Endodermal cell (in vitro differentiated cells): ENCODE measurements at regions not wholly inside any gene's neighbourhood (a gene's known extent, or its start where the extent isn't known, plus 50 kb on each side); places are given as distances from the start of the nearest gene placed in this dataset.

Experiments
- DNase-seq: peaks from one replicate; pipeline ENCODE4 v3.0.0-alpha.2; 2017
- H3K27ac ChIP-seq: 2 replicates; pipeline ENCODE4 v1.5.1; 2013; ENCODE audit warnings: mild to moderate bottlenecking, low read depth, low read length, moderate library complexity
- H3K27me3 ChIP-seq: 2 replicates; pipeline ENCODE4 v1.6.1; 2013; ENCODE audit warnings: mild to moderate bottlenecking, low read length, moderate library complexity; ENCODE audit not compliant: insufficient read depth, control insufficient read depth, poor library complexity, severe bottlenecking
- H3K36me3 ChIP-seq: 2 replicates; pipeline ENCODE4 v1.7.0; 2013; ENCODE audit warnings: mild to moderate bottlenecking, low read length, moderate library complexity; ENCODE audit not compliant: control insufficient read depth, insufficient read depth
- H3K4me1 ChIP-seq: one replicate; pipeline ENCODE4 v1.7.0; 2013; ENCODE audit warnings: low read length; ENCODE audit not compliant: control insufficient read depth, insufficient read depth
- H3K4me3 ChIP-seq: 2 replicates; pipeline ENCODE4 v1.5.1; 2013; ENCODE audit warnings: mild to moderate bottlenecking, low read length, moderate library complexity
- H3K9ac ChIP-seq: 2 replicates; pipeline ENCODE4 v1.6.1; 2013; ENCODE audit warnings: mild to moderate bottlenecking, low read length, moderate library complexity; ENCODE audit not compliant: poor library complexity, severe bottlenecking; ENCODE audit errors: extremely low read depth
- H3K9me3 ChIP-seq: 2 replicates; pipeline ENCODE4 v1.6.1; 2013; ENCODE audit warnings: mild to moderate bottlenecking, low read length, moderate library complexity; ENCODE audit not compliant: control insufficient read depth
- H3K27ac Mint-ChIP-seq: 2 replicates; pipeline ENCODE4 v1.8.0; 2020; ENCODE audit warnings: mixed read lengths
- H3K27me3 Mint-ChIP-seq: 2 replicates; pipeline ENCODE4 v1.8.0; 2021; ENCODE audit warnings: mild to moderate bottlenecking, mixed read lengths; ENCODE audit not compliant: insufficient read depth
- H3K36me3 Mint-ChIP-seq: 2 replicates; pipeline ENCODE4 v1.8.0; 2020; ENCODE audit warnings: low read depth, mixed read lengths
- H3K4me1 Mint-ChIP-seq: 2 replicates; pipeline ENCODE4 v1.8.0; 2020; ENCODE audit warnings: mixed read lengths
- H3K4me3 Mint-ChIP-seq: 2 replicates; pipeline ENCODE4 v1.8.0; 2020; ENCODE audit warnings: mild to moderate bottlenecking, moderate library complexity, mixed read lengths
- H3K9me3 Mint-ChIP-seq: 2 replicates; pipeline ENCODE4 v1.8.0; 2020; ENCODE audit warnings: mild to moderate bottlenecking, mixed read lengths
- WGBS, 2 experiments: methylation state at CpG; one replicate each; pipeline versions ENCODE4 v1.1.5 to v1.1.7; 2013; ENCODE audit warnings: missing lambda C conversion rate in 2 of 2, mixed read lengths in 1 of 2; ENCODE audit not compliant: insufficient coverage in 1 of 2, insufficient read length in 1 of 2; 5-methylcytosine and 5-hydroxymethylcytosine counted together
- TF ChIP-seq, protein P1 (sequence below): fragments of 200-600 bp; sonication (generic); conservative IDR thresholded peaks from 2 replicates; pipeline ENCODE4 v1.5.0; 2021; ENCODE audit warnings: antibody characterized with exemption, mild to moderate bottlenecking

DNA sequence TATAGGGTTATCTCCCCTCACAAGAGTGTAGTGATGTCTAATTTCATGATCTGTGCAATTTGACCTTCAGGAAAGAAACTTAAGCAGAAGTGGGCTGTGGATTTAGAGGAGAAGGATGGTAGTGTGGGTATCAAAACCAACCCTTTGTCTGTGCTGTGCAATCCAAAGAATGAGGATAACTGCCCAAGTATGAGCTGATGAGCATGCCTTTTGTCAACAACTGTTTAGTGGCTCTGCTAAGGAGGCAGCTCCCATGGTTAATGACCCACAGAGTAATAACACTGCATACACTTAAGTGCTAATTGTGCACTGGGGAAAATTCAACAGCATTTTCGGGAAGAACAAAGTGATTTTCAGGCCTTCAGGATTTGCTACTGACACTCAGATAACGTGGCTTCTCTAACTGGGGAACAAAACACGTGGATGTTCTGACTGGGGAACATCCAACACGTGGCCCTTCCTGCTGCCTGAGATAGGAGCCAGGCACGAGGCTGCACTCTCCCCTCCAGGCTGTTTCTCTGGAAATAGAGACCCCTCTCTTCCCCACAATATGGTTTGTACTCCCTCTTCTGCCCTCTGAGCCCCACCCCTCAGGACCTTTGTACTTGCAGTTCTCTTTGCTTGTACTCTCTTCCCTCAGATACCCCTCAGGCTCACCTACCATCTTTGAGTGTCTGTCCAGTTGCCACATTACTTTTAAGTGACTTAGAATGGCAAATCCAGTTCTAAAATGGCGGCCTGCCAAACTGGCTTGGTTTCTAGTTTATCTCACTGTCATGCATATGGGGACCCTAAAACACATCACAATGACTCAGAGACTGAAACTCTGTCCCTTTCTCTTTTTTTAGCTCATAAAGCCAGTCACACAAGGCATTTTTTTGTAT lies 234.9 kb upstream of the POU2AF2 start:
- H3K4me1 Mint-ChIP-seq, result peaks cover 11% of the 10 kb centered on the region
- WGBS, 2 experiments, result 84 to 100% methylated on average over 6 of the region's 6 CpGs
- no peak overlapping the region for H3K4me3 Mint-ChIP-seq
- H3K36me3 Mint-ChIP-seq, result no peaks in the 10 kb centered on the region
- H3K27me3 Mint-ChIP-seq, result peaks cover 23% of the 10 kb centered on the region
- Histone ChIP-seq H3K27me3 (peaks cover 30% of the 10 kb centered on the region), H3K36me3 (no peaks in the 10 kb centered on the region), H3K4me1 (peaks cover 4% of the 10 kb centered on the region), H3K4me3 (no peak overlapping the region), H3K9me3 (no peaks in the 10 kb centered on the region), H3K9ac (no peak overlapping the region), H3K27ac (no peak overlapping the region)
- no peak overlapping the region for H3K27ac Mint-ChIP-seq
- TF ChIP-seq, protein P1, sequence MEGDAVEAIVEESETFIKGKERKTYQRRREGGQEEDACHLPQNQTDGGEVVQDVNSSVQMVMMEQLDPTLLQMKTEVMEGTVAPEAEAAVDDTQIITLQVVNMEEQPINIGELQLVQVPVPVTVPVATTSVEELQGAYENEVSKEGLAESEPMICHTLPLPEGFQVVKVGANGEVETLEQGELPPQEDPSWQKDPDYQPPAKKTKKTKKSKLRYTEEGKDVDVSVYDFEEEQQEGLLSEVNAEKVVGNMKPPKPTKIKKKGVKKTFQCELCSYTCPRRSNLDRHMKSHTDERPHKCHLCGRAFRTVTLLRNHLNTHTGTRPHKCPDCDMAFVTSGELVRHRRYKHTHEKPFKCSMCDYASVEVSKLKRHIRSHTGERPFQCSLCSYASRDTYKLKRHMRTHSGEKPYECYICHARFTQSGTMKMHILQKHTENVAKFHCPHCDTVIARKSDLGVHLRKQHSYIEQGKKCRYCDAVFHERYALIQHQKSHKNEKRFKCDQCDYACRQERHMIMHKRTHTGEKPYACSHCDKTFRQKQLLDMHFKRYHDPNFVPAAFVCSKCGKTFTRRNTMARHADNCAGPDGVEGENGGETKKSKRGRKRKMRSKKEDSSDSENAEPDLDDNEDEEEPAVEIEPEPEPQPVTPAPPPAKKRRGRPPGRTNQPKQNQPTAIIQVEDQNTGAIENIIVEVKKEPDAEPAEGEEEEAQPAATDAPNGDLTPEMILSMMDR, result no peak
- no peak for DNase-seq
- H3K9me3 Mint-ChIP-seq, result no peaks in the 10 kb centered on the region

DNA sequence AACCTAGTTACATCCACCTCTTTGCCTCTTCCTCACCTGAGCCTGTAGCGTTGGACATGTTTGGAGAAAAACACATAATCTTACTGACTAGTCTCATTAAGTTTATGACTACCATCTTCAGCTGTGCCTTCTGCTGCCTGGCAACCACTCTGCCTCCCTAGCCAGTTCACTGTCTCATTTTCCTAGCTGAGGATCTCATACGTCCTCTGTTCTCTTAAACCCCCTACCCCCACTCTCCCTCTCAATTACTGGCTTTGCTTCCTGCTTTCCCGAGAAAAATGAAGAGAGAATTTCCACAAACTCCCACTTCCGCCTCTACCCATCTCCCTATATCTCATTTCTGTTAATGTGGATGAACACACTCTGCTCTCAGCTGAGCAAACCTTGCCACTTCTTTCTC lies 239.3 kb upstream of the POU2AF2 start:
- WGBS, 2 experiments, result 65 to 85% methylated on average over 4 of the region's 4 CpGs

DNA sequence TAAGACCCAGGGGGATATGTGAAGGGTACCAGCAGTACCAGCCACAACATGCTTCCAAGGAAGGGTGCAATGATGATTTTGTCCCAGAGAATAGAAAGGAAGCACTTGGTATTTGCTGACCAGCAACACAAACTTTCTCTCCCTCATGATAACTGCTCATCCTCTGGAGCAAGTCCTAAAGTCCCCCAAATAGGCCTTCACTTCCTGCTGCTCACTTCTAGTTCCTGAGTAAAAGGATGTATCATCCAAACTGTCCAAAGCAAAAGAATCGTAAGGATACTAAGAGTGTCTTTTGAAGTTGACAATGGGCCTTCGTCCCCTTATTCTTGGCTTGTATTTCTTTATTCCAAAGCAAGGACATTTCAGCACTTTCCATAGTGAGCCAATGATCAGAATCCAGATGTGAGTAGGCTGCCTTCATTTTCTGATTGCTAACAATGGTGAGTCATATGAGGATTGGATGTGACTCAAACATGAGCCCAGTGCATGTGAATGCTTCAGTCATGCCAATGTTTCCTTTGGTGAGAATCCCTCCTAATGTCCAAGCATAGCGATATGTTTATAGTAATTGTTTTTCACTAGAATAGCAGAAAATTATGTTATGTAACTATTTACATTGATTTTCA lies 243.4 kb upstream of the POU2AF2 start:
- no peaks in the 10 kb centered on the region for H3K4me1 ChIP-seq
- peaks cover 2% of the 10 kb centered on the region for H3K27me3 Mint-ChIP-seq
- H3K9me3 Mint-ChIP-seq, result no peaks in the 10 kb centered on the region
- no peak overlapping the region for H3K4me3 ChIP-seq
- no peak overlapping the region for H3K9ac ChIP-seq
- H3K4me3 Mint-ChIP-seq, result no peak overlapping the region
- peaks cover 15% of the 10 kb centered on the region for H3K4me1 Mint-ChIP-seq
- H3K27me3 ChIP-seq, result peaks cover 4% of the 10 kb centered on the region
- H3K27ac Mint-ChIP-seq, result no peak overlapping the region
- no peaks in the 10 kb centered on the region for H3K36me3 ChIP-seq
- no peak for DNase-seq
- no peaks in the 10 kb centered on the region for H3K9me3 ChIP-seq
- WGBS, 2 experiments, result 92 to 96% methylated on average over 2 of the region's 3 CpGs
- no peak overlapping the region for H3K27ac ChIP-seq
- H3K36me3 Mint-ChIP-seq, result no peaks in the 10 kb centered on the region
- TF ChIP-seq, protein P1, result no peak

More for the DNA sequence above, 239.3 kb upstream of the POU2AF2 start:
- no peak overlapping the region for H3K4me3 ChIP-seq
- peaks cover 15% of the 10 kb centered on the region for H3K27me3 Mint-ChIP-seq
- H3K9me3 Mint-ChIP-seq, result no peaks in the 10 kb centered on the region
- no peak overlapping the region for H3K9ac ChIP-seq
- H3K36me3 ChIP-seq, result no peaks in the 10 kb centered on the region
- no peaks in the 10 kb centered on the region for H3K9me3 ChIP-seq
- peaks cover 15% of the 10 kb centered on the region for H3K27me3 ChIP-seq
- no peaks in the 10 kb centered on the region for H3K4me1 ChIP-seq
- no peak overlapping the region for H3K27ac ChIP-seq
- H3K4me3 Mint-ChIP-seq, result no peak overlapping the region
- TF ChIP-seq, protein P1, result no peak
- no peak for DNase-seq
- H3K27ac Mint-ChIP-seq, result no peak overlapping the region
- H3K36me3 Mint-ChIP-seq, result no peaks in the 10 kb centered on the region
- H3K4me1 Mint-ChIP-seq, result peaks cover 6% of the 10 kb centered on the region
